Aorta (tissue), 5 donors: ENCODE measurements at regions not wholly inside any gene's neighbourhood (a gene's known extent, or its start where the extent isn't known, plus 50 kb on each side); places are given as distances from the start of the nearest gene placed in this dataset.
A peak's percentile ranks its signal among the peaks of the same experiment; 100 is the strongest.

ENCODE experiments used
- ATAC-seq: fragments of 200-7000 bp; cut with Tn5 transposase; one replicate; pipeline ENCODE4 v1.9.1; 2022; ENCODE audit warnings: moderate library complexity; ENCODE audit not compliant: low FRiP score
- DNase-seq, 2 donors: peaks; one replicate each; pipeline ENCODE4 v3.0.0-alpha.2; 2020
- H3K27ac ChIP-seq, 2 donors: one replicate each; pipeline ENCODE4 v1.5.1; 2013; ENCODE audit warnings: low read length in 2 of 2, mild to moderate bottlenecking in 2 of 2, moderate library complexity in 2 of 2, control low read depth in 1 of 2, inconsistent platforms in 1 of 2, low read depth in 1 of 2
- H3K27me3 ChIP-seq, 2 donors: one replicate each; pipeline ENCODE4 v1.6.1; 2013; ENCODE audit warnings: control low read depth in 1 of 2, low read length in 1 of 2, mild to moderate bottlenecking in 1 of 2, moderate library complexity in 1 of 2; ENCODE audit not compliant: insufficient read depth in 2 of 2, control insufficient read depth in 1 of 2
- H3K36me3 ChIP-seq, 2 donors: one replicate each; pipeline ENCODE4 v1.6.1; 2013; ENCODE audit warnings: control low read depth in 1 of 2, low read length in 1 of 2, mild to moderate bottlenecking in 1 of 2; ENCODE audit not compliant: insufficient read depth in 2 of 2, control insufficient read depth in 1 of 2
- H3K4me1 ChIP-seq, 2 donors: one replicate each; pipeline ENCODE4 v1.6.1; 2013; ENCODE audit warnings: low read length in 2 of 2, control low read depth in 1 of 2, mild to moderate bottlenecking in 1 of 2, moderate library complexity in 1 of 2; ENCODE audit not compliant: insufficient read depth in 2 of 2, control insufficient read depth in 1 of 2
- H3K4me3 ChIP-seq, 2 donors: one replicate each; pipeline ENCODE4 v1.5.1; 2013; ENCODE audit warnings: low read length in 2 of 2, control low read depth in 1 of 2, mild to moderate bottlenecking in 1 of 2
- H3K9me3 ChIP-seq: one replicate; pipeline ENCODE4 v1.6.1; 2013; ENCODE audit warnings: mild to moderate bottlenecking, low read length; ENCODE audit not compliant: control insufficient read depth
- WGBS, 2 donors: extraction: QIAGEN DNeasy Blood & Tissue Kit; methylation state at CpG; one replicate each; pipeline ENCODE4 v1.1.7; 2013; 5-methylcytosine and 5-hydroxymethylcytosine counted together
- intact Hi-C, 2 donors: fragments of 100-400 bp; cut with DNase I; formaldehyde crosslinking; loops; one replicate each; pipeline versions ENCODE4 v1.14.2 to v1.15.0; 2022
- donor health status: healthy with polysubstance abuse.
- donor health status: Bipolar disorder and iron deficiency.
- donor health status: DM: no; HTN: no; CAD: no.
- donor health status: DM: no; HTN: no; CAD: no.
- donor health status: DM: yes; HTN: yes; CAD: no.

- no peaks in the 10 kb centered on the region for H3K9me3 ChIP-seq
- ATAC-seq (no peak), DNase-seq (no peak)
- no peaks in the 10 kb centered on the region for H3K4me1 ChIP-seq
- intact Hi-C loops = no loop called here
- H3K36me3 ChIP-seq = no peaks in the 10 kb centered on the region
- no peak overlapping the region for H3K4me3 ChIP-seq
- H3K27me3 ChIP-seq = no peaks in the 10 kb centered on the region
- 30 to 43% methylated on average over 6 of the region's 6 CpGs for WGBS, 2 donors
- no peak overlapping the region for H3K27ac ChIP-seq
Measured at GRCh38 chr19:30149300-30149699, 207.3 kb downstream of the URI1 start.

DNA sequence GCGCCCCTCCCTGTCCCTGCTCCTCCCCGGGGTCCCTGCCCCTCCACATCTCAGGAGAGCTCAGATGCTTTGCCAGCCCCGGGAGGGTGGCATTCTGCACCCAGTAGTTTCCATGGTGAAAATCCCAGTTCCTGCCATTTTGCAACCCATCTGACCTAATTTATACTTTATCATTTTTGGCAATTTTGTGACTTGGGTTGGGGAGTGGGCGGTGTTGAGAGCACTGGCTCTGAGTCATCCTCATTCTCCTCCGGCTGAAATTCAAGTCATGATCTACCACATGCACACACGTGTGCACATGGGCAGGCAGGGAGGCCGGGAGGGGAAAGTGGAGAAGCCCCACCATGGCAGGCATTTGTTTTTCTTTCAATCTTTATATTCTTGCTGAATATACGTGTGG is 208.6 kb downstream of the URI1 start:
- no peaks in the 10 kb centered on the region for H3K27me3 ChIP-seq
- intact Hi-C loops = no loop called here
- no peak overlapping the region for H3K27ac ChIP-seq
- no peak for ATAC-seq
- H3K4me1 ChIP-seq = no peaks in the 10 kb centered on the region
- 30 to 42% methylated on average over 8 of the region's 8 CpGs for WGBS, 2 donors
- H3K9me3 ChIP-seq = no peaks in the 10 kb centered on the region
- no peaks in the 10 kb centered on the region for H3K36me3 ChIP-seq
- peak in 1 of 2 donors; percentile 25 for DNase-seq
- no peak overlapping the region for H3K4me3 ChIP-seq

DNA sequence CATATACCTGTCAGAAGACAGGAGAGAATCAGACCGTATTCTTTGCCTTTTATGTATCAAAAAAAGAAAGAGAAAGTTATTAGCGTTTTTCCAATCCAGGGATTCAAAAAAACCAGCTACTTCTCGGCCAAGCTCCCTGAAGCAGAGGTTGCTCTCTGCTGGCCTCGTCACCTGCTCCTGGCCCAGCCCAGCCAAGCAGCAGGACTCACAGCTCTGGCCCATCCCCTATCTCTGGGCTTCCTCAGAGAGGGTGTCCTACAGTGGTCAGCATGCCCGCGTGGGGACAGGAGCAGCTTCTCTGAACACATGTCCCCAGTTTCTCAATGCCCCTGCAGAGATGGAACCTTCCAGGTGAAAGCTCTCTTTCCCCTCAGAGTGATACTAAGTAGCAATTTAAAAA is 209.0 kb downstream of the URI1 start:
- 50 to 56% methylated on average over 6 of the region's 6 CpGs for WGBS, 2 donors
- ATAC-seq (no peak), DNase-seq (peak in 1 of 2 donors; percentile 51)
- intact Hi-C loops = no loop called here
- no peaks in the 10 kb centered on the region for H3K4me1 ChIP-seq
- H3K9me3 ChIP-seq = no peaks in the 10 kb centered on the region
- no peak overlapping the region for H3K4me3 ChIP-seq
- H3K36me3 ChIP-seq = no peaks in the 10 kb centered on the region
- no peak overlapping the region for H3K27ac ChIP-seq
- no peaks in the 10 kb centered on the region for H3K27me3 ChIP-seq

GRCh38 chr19:30152510-30153291 is 210.7 kb downstream of the URI1 start:
- intact Hi-C loops = no loop called here
- H3K4me3 ChIP-seq = no peak overlapping the region
- DNase-seq (peak in 1 of 2 donors; percentile 53), ATAC-seq (no peak)
- no peaks in the 10 kb centered on the region for H3K9me3 ChIP-seq
- H3K36me3 ChIP-seq = no peaks in the 10 kb centered on the region
- 74 to 76% methylated on average over 10 of the region's 10 CpGs for WGBS, 2 donors
- no peaks in the 10 kb centered on the region for H3K27me3 ChIP-seq
- no peak overlapping the region for H3K27ac ChIP-seq
- H3K4me1 ChIP-seq = no peaks in the 10 kb centered on the region

DNA sequence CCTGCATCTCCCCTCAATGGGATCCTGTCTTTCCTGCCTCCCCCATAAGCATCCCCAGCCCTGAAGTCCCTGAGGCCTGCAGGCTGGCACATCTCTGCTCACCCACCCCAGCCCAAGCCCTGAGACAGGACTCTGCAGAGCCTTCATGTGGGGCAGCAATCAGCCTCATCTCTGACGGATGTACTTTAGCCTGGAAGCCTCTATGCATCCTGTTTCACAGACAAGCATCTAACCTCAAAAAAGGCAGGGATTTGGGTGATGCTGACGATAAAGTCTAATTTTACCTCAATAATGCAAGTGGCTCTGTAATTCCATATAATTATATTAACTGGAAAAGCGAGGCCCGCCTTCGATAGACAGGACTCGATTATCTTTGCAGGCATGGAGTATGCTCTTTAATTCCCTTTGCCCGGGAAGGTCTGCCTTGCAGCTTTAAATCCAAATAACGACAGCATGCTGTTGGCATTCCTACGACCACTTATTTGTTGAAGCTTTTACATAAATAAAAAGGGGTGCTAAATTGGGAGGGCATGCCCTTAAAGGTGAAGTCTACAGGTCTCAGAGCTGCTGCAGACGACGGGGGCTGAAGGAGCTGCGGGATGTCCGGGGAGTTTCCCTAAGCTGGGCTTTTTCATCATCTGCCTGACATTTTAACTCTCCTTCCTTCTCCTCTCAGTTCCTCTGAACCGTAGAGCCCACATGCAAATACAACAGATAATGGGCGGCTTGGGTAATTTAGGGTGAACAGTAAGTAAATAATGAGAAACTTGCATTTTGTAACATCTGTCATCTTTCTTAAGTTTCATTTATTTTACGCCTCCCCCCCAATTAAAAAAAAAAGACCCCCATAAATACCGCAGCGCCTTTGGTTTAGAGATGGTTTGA is 211.5 kb downstream of the URI1 start:
- no peak overlapping the region for H3K4me3 ChIP-seq
- no peak overlapping the region for H3K27ac ChIP-seq
- WGBS, 2 donors = 31 to 35% methylated on average over 18 of the region's 18 CpGs
- H3K9me3 ChIP-seq = no peaks in the 10 kb centered on the region
- intact Hi-C loops = no loop called here
- H3K4me1 ChIP-seq = no peaks in the 10 kb centered on the region
- no peaks in the 10 kb centered on the region for H3K27me3 ChIP-seq
- ATAC-seq = no peak
- H3K36me3 ChIP-seq = no peaks in the 10 kb centered on the region
- peak in 1 of 2 donors; percentile 25 for DNase-seq

- WGBS, 2 donors = 79 to 84% methylated on average over 8 of the region's 8 CpGs
- Histone ChIP-seq H3K4me3 (no peak overlapping the region), H3K9me3 (peaks cover 2% of the 10 kb centered on the region), H3K27ac (no peak overlapping the region), H3K4me1 (no peaks in the 10 kb centered on the region), H3K27me3 (no peaks in the 10 kb centered on the region), H3K36me3 (no peaks in the 10 kb centered on the region)
- intact Hi-C loops = no loop called here
- no peak for DNase-seq
- ATAC-seq = no peak
Measured at GRCh38 chr19:30154410-30154809, 212.4 kb downstream of the URI1 start.

- Histone ChIP-seq H3K27ac (no peak overlapping the region), H3K4me1 (no peaks in the 10 kb centered on the region), H3K27me3 (no peaks in the 10 kb centered on the region), H3K36me3 (no peaks in the 10 kb centered on the region), H3K4me3 (no peak overlapping the region), H3K9me3 (peaks cover 2% of the 10 kb centered on the region)
- no peak for ATAC-seq
- DNase-seq = peak in 1 of 2 donors; percentile 50
- intact Hi-C loops = no loop called here
- 74% methylated on average over 21 of the region's 21 CpGs for WGBS, 2 donors
Measured at GRCh38 chr19:30155381-30156200, 213.6 kb downstream of the URI1 start.

DNA sequence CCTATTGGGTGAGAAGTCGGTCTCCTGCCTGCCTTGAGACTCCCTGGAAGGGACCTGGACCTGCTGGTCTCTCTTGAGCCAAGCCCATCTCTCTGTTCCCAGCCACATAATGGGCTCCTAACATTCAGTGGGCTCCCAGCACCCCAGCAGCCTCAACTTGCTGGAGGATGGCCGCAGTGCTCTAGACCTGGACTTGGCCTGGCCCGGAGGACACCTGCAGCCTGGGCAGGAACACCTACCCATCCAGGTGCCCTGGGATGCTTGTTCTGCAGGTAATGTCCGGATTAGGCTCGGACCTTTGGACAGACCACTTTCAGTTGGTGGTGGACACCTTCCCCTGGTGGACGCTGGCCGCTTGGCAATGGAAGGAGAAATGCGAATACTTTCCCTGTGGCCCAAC is 214.6 kb downstream of the URI1 start:
- Histone ChIP-seq H3K4me3 (no peak overlapping the region), H3K9me3 (peaks cover 2% of the 10 kb centered on the region), H3K27ac (no peak overlapping the region), H3K27me3 (no peaks in the 10 kb centered on the region), H3K4me1 (no peaks in the 10 kb centered on the region), H3K36me3 (no peaks in the 10 kb centered on the region)
- intact Hi-C loops = no loop called here
- DNase-seq = peak in 1 of 2 donors; percentile 42
- 91 to 94% methylated on average over 8 of the region's 8 CpGs for WGBS, 2 donors
- no peak for ATAC-seq
